ENCODE measurements at regions not wholly inside any gene's neighbourhood (a gene's known extent, or its start where the extent isn't known, plus 50 kb on each side); places are given as distances from the start of the nearest gene placed in this dataset.
A peak's percentile ranks its signal among the peaks of the same experiment; 100 is the strongest.

DNA sequence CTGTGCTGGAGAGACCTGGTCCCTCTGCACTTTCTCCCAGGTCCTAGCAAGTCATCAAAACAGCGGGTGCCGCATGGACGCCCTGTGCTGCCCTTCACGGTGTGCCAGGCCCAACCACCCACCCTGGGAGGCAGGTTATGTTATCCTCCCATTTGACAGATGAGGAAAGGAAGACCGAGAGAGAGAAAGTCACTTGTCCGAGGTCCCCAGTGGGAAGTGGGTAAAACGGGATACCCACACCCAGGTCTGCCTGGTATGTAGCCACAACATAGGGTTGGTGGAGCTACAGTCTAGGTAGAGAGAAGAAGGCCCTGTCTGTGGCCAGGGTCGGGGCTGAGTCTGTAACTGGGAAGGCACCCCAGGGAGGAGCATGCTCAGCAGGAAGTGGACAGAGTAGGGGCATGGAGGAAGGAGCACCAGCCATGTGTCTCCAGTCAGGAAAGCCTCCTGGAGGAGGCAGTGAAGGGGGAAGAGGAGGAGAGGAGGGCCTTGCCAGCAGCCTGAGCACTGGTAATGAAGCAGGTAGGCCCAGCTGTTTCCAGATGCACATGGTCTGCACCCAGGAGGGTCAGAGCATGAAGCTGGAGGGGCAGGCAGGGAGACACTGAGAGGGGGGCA, 98.4 kb downstream of the ZFP36L2 start:
- Mint-ChIP-seq H3K27ac (peak overlapping the region; percentile 87), H3K4me3 (peak overlapping the region; percentile 83), H3K27me3 (no peaks in the 10 kb centered on the region), H3K36me3 (ENCODE audit: low read depth) (peaks cover 26% of the 10 kb centered on the region), H3K9me3 (no peaks in the 10 kb centered on the region), H3K4me1 (peaks cover 51% of the 10 kb centered on the region)
- no peak for ATAC-seq (replicated peaks)

GRCh38 chr2:43127208-43127940, 99.0 kb downstream of the ZFP36L2 start:
- Mint-ChIP-seq H3K36me3 (ENCODE audit: low read depth) (peaks cover 26% of the 10 kb centered on the region), H3K4me3 (peak overlapping the region; percentile 83), H3K9me3 (no peaks in the 10 kb centered on the region), H3K27me3 (no peaks in the 10 kb centered on the region), H3K27ac (peak overlapping the region; percentile 87), H3K4me1 (peaks cover 48% of the 10 kb centered on the region)
- ATAC-seq (replicated peaks) = peak; percentile 53

DNA sequence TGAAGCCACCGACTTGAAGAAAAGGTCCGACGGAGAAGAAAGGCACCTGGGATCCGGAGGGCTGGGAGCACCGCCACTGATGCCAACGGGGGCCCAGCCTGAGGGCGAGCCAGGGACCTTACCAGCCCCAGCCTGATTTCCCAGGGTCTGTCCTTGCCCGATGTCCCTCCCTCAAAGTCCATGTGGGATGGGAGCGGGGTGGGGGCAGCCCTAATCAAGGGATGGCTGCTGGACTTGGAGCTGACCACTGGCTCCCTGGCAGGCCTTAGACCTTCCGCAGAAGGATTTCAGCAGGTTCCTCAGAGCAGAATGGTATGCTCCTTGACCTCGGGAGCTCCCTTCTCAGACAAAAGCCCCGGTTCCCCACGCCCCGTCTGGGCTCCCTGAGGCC, 99.6 kb downstream of the ZFP36L2 start:
- Mint-ChIP-seq H3K27ac (no peak overlapping the region), H3K36me3 (ENCODE audit: low read depth) (peaks cover 22% of the 10 kb centered on the region), H3K27me3 (no peaks in the 10 kb centered on the region), H3K9me3 (no peaks in the 10 kb centered on the region), H3K4me1 (peaks cover 42% of the 10 kb centered on the region), H3K4me3 (no peak overlapping the region)
- no peak for ATAC-seq (replicated peaks)

GRCh38 chr2:43125090-43125998, 101.1 kb downstream of the ZFP36L2 start:
- ATAC-seq (replicated peaks) = no peak
- Mint-ChIP-seq H3K4me3 (no peak overlapping the region), H3K9me3 (no peaks in the 10 kb centered on the region), H3K4me1 (peaks cover 30% of the 10 kb centered on the region), H3K36me3 (ENCODE audit: low read depth) (peaks cover 17% of the 10 kb centered on the region), H3K27me3 (no peaks in the 10 kb centered on the region), H3K27ac (peak overlapping the region; percentile 79)

DNA sequence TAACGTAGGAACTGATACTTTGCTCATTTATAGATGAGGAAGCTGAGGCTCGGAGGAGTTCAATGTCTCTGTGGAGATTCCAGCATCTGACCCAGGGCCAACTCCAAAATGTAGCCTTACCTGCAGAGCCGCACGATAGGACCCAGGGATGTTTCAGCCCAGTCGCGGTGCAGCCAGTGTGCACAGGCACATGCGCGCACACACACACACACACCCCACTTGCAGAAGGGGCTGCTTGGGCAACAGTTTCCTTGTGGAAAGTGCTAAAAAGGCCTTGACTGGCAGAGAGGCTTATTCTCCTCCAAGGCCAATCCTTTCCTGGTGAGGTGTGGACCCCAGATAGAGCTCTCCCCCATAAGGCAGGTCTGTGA, 101.7 kb downstream of the ZFP36L2 start:
- H3K4me1 Mint-ChIP-seq = peaks cover 23% of the 10 kb centered on the region
- no peaks in the 10 kb centered on the region for H3K27me3 Mint-ChIP-seq
- no peak for ATAC-seq (replicated peaks)
- no peak overlapping the region for H3K27ac Mint-ChIP-seq
- H3K36me3 Mint-ChIP-seq (ENCODE audit: low read depth) = peaks cover 11% of the 10 kb centered on the region
- no peak overlapping the region for H3K4me3 Mint-ChIP-seq
- H3K9me3 Mint-ChIP-seq = no peaks in the 10 kb centered on the region

GRCh38 chr2:43123981-43124686, 102.3 kb downstream of the ZFP36L2 start:
- no peak for ATAC-seq (replicated peaks)
- no peak overlapping the region for H3K4me3 Mint-ChIP-seq
- H3K36me3 Mint-ChIP-seq (ENCODE audit: low read depth) = peaks cover 8% of the 10 kb centered on the region
- no peak overlapping the region for H3K27ac Mint-ChIP-seq
- no peaks in the 10 kb centered on the region for H3K27me3 Mint-ChIP-seq
- peaks cover 20% of the 10 kb centered on the region for H3K4me1 Mint-ChIP-seq
- H3K9me3 Mint-ChIP-seq = no peaks in the 10 kb centered on the region

- peaks cover 5% of the 10 kb centered on the region for H3K36me3 Mint-ChIP-seq (ENCODE audit: low read depth)
- no peak overlapping the region for H3K27ac Mint-ChIP-seq
- peaks cover 4% of the 10 kb centered on the region for H3K9me3 Mint-ChIP-seq
- H3K27me3 Mint-ChIP-seq = no peaks in the 10 kb centered on the region
- H3K4me1 Mint-ChIP-seq = peaks cover 14% of the 10 kb centered on the region
- ATAC-seq (replicated peaks) = no peak
- H3K4me3 Mint-ChIP-seq = no peak overlapping the region
Observed at GRCh38 chr2:43123486-43123885, 102.9 kb downstream of the ZFP36L2 start.

GRCh38 chr2:43123028-43123427, 103.4 kb downstream of the ZFP36L2 start:
- ATAC-seq (replicated peaks) = no peak
- no peak overlapping the region for H3K27ac Mint-ChIP-seq
- H3K4me3 Mint-ChIP-seq = no peak overlapping the region
- H3K4me1 Mint-ChIP-seq = peaks cover 10% of the 10 kb centered on the region
- no peaks in the 10 kb centered on the region for H3K27me3 Mint-ChIP-seq
- peaks cover 4% of the 10 kb centered on the region for H3K9me3 Mint-ChIP-seq
- peaks cover under 1% of the 10 kb centered on the region for H3K36me3 Mint-ChIP-seq (ENCODE audit: low read depth)

DNA sequence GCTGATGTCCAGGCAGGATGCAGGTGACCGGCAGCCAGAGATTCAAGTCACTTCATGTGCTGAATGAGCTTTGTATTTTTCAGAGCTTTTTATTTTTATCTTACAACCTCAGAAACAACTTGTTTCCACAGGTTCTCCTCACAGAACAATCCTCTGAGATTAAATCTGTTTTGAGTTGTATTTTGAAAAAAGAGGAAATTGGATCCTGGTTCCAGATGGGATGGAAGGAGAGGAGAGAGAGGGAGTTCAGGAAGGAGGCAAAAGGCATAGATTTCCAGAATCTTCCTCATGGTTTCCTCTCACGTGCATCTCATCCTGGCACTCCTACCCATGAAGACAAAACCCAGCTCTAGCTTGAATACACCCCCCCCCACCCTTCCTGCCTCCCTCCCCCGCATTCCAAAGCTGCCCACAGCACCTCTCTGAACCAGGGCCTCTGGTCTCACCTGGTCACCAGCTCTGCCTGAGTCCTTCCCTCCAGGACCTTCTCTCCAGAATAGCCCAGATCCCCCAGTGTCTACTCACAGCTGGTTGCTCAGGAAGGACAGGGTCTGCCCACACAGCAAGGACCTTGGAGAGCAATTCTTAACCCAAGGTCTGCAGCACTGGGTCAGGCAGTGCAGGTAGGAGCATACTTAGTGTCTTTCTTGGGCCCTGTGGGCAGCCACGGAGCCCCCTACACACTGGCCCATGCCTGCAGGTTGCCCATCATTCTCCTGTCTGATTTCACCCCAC, 104.7 kb downstream of the ZFP36L2 start:
- H3K27ac Mint-ChIP-seq = no peak overlapping the region
- no peak for ATAC-seq (replicated peaks)
- H3K9me3 Mint-ChIP-seq = peaks cover 4% of the 10 kb centered on the region
- no peak overlapping the region for H3K4me3 Mint-ChIP-seq
- no peaks in the 10 kb centered on the region for H3K4me1 Mint-ChIP-seq
- no peaks in the 10 kb centered on the region for H3K27me3 Mint-ChIP-seq
- no peaks in the 10 kb centered on the region for H3K36me3 Mint-ChIP-seq (ENCODE audit: low read depth)

DNA sequence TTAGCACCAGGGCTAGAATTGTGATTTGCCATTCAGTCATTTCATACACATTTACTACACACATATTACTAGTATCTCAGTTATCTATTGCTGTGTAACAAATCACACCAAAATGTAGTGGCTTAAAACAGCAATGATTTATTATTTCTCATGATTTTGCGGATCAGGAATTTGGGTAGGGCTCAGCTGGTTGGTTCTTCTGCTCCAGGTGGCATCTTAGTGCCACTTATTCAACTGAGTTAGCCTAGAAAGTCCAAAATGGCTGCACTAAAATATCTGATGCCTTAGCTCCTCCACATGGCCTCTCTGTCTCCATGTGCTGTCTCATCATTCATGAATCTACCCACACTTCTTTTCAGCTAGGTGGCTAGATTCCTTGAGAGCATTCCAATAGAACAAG, 107.1 kb downstream of the ZFP36L2 start:
- no peaks in the 10 kb centered on the region for H3K27me3 Mint-ChIP-seq
- H3K36me3 Mint-ChIP-seq (ENCODE audit: low read depth) = no peaks in the 10 kb centered on the region
- H3K9me3 Mint-ChIP-seq = peaks cover 4% of the 10 kb centered on the region
- ATAC-seq (replicated peaks) = no peak
- H3K4me3 Mint-ChIP-seq = no peak overlapping the region
- H3K27ac Mint-ChIP-seq = no peak overlapping the region
- H3K4me1 Mint-ChIP-seq = peaks cover 5% of the 10 kb centered on the region

DNA sequence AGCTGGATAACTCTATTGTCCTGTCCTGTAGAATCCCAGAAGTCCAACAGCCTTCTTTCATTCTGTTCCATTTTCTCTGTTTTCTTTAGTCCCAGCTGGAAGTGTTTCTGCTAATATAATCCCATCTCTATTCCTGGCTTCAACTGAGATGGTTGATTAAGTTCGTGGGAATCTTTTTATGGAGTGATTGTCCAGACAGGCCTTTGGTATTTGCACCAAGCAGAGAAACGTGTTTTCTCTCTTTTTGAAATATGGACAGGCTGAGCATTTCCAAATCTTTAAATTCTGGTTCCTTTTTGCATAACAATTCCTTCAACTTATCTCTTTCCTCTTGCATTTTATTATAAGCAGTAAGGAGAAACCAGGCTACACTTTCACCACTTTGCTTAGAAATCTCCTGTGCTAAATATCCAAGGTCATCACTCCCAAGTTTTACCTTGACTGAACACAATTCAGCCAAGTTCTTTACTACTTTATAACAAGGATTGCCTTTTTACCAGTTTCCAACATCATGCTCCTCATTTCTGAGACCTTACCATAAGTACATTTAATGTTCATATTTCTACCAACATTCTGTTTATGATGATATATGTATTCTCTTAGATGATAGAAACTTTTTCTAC, 108.8 kb downstream of the ZFP36L2 start:
- H3K27me3 Mint-ChIP-seq = no peaks in the 10 kb centered on the region
- no peaks in the 10 kb centered on the region for H3K36me3 Mint-ChIP-seq (ENCODE audit: low read depth)
- peaks cover 5% of the 10 kb centered on the region for H3K4me1 Mint-ChIP-seq
- H3K9me3 Mint-ChIP-seq = peaks cover 4% of the 10 kb centered on the region
- no peak overlapping the region for H3K4me3 Mint-ChIP-seq
- H3K27ac Mint-ChIP-seq = no peak overlapping the region
- no peak for ATAC-seq (replicated peaks)

DNA sequence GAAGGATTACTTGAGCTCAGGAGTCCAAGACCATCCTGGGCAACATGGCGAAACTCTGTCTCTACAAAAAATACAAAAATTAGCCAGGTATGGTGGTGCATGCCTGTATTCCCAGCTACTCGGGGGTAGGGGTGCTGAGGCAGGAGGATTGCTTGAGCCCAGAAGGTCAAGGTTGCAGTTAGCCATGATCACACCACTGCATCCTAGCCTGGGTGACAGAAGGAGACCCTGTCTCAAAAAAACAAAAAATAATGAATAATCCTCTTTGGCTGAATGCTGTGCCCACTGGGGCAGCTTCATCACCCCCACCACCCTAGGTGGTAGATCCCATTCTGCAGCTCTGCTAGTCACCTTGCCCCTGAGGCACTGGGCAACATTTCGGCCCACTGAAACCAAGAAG, 109.4 kb downstream of the ZFP36L2 start:
- Mint-ChIP-seq H3K4me1 (peaks cover 5% of the 10 kb centered on the region), H3K4me3 (no peak overlapping the region), H3K27me3 (no peaks in the 10 kb centered on the region), H3K36me3 (ENCODE audit: low read depth) (no peaks in the 10 kb centered on the region), H3K9me3 (peaks cover 4% of the 10 kb centered on the region), H3K27ac (no peak overlapping the region)
- ATAC-seq (replicated peaks) = no peak

DNA sequence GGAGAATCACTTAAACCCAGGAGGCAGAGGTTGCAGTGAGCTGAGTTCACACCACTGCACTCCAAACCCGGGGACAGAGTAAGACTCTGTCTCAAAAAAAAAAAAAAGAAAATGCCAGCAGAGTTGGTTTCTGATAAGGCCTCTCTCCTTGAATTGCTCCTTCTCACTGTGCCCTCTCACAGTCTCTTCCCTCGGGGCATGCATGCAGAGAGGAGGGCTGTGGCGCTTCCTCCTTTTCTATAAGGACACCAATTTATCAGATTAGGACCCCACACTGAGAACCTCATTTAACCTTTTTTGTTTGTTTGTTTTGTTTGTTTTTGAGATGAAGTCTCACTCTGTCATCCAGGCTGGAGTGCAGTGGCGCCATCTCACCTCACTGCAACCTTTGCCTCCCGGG, 110.5 kb downstream of the ZFP36L2 start:
- H3K9me3 Mint-ChIP-seq = peaks cover 4% of the 10 kb centered on the region
- H3K4me1 Mint-ChIP-seq = peaks cover 5% of the 10 kb centered on the region
- H3K4me3 Mint-ChIP-seq = no peak overlapping the region
- H3K27ac Mint-ChIP-seq = no peak overlapping the region
- ATAC-seq (replicated peaks) = no peak
- no peaks in the 10 kb centered on the region for H3K27me3 Mint-ChIP-seq
- no peaks in the 10 kb centered on the region for H3K36me3 Mint-ChIP-seq (ENCODE audit: low read depth)

Data from activated T-helper 17 cell treated with anti-CD3 and anti-CD28 coated beads, Interleukin-2, amount 50 U/mL, for 72 hours (primary cell).